ENCODE measurements at regions not wholly inside any gene's neighbourhood (a gene's known extent, or its start where the extent isn't known, plus 50 kb on each side); places are given as distances from the start of the nearest gene placed in this dataset.

DNA sequence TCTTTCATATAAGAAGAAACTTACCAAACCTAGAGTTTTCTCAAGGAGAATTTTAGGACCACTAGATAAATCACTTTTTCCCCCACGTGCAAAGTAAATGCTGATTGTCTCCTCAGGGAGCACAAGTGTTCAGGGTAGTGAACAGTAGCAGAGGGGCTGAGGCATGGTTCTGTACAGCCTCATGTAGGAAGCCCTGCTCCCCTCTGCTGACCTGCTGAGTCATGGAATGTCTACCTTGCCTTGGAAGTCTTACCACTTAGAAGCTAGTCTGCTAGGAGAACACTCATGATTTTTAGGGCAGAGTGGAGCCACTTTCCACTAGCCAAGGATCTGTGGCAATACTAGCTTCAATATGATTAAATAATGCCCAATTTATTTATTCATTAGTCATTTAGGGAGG lies 2120.6 kb upstream of the RAG2 start:
- in situ Hi-C loops (cut with MboI): no loop called here
- Histone ChIP-seq H3F3A (ENCODE audit: insufficient read depth) (no peaks in the 10 kb centered on the region), H3K9me3 (ENCODE audit: low read depth) (no peaks in the 10 kb centered on the region), H3K79me2 (ENCODE audit: insufficient read depth) (no peaks in the 10 kb centered on the region), H3K9ac (no peak overlapping the region), H3K4me1 (ENCODE audit: insufficient read depth) (no peaks in the 10 kb centered on the region), H3K36me3 (ENCODE audit: low read depth) (no peaks in the 10 kb centered on the region), H4K20me1 (ENCODE audit: insufficient read depth) (no peaks in the 10 kb centered on the region), H3K4me2 (ENCODE audit: unreplicated experiment) (no peak overlapping the region), H3K27ac (no peak overlapping the region), H3K4me3 (no peak overlapping the region), H2AFZ (no peak overlapping the region), H3K9me2 (ENCODE audit: insufficient read depth) (no peaks in the 10 kb centered on the region), H3K27me3 (replicated peaks; ENCODE audit: insufficient read depth) (no peaks in the 10 kb centered on the region)
- 4 to 8% methylated on average over 1 of the region's 1 CpG for WGBS, 2 experiments (ENCODE audit: low coverage in 1 of 2, low lambda C conversion rate in 2 of 2, missing lambda C conversion rate in 2 of 2)
- no peak for DNase-seq
- no peak for TF ChIP-seq EZH2 (IDR thresholded peaks at IDR 0.05; ENCODE audit: insufficient read depth, poor library complexity, severe bottlenecking)
- TF ChIP-seq EZH2phosphoT487 (IDR thresholded peaks at IDR 0.05; ENCODE audit: insufficient read depth, low read depth): no peak

- no peaks in the 10 kb centered on the region for H4K20me1 ChIP-seq (ENCODE audit: insufficient read depth)
- TF ChIP-seq EZH2 (IDR thresholded peaks at IDR 0.05; ENCODE audit: insufficient read depth, poor library complexity, severe bottlenecking) (no peak), EZH2phosphoT487 (IDR thresholded peaks at IDR 0.05; ENCODE audit: insufficient read depth, low read depth) (no peak)
- H3K27me3 ChIP-seq (replicated peaks; ENCODE audit: insufficient read depth): no peaks in the 10 kb centered on the region
- H2AFZ ChIP-seq: no peak overlapping the region
- no peaks in the 10 kb centered on the region for H3K4me1 ChIP-seq (ENCODE audit: insufficient read depth)
- no peak for DNase-seq
- no peaks in the 10 kb centered on the region for H3K79me2 ChIP-seq (ENCODE audit: insufficient read depth)
- no peak overlapping the region for H3K4me2 ChIP-seq (ENCODE audit: unreplicated experiment)
- in situ Hi-C loops (cut with MboI): no loop called here
- no peaks in the 10 kb centered on the region for H3K9me3 ChIP-seq (ENCODE audit: low read depth)
- H3K36me3 ChIP-seq (ENCODE audit: low read depth): no peaks in the 10 kb centered on the region
- no peak overlapping the region for H3K9ac ChIP-seq
- no peak overlapping the region for H3K4me3 ChIP-seq
- WGBS, 2 experiments (ENCODE audit: low coverage in 1 of 2, low lambda C conversion rate in 2 of 2, missing lambda C conversion rate in 2 of 2): 0% methylated on average over 2 of the region's 2 CpGs
- no peaks in the 10 kb centered on the region for H3K9me2 ChIP-seq (ENCODE audit: insufficient read depth)
- no peak overlapping the region for H3K27ac ChIP-seq
- no peaks in the 10 kb centered on the region for H3F3A ChIP-seq (ENCODE audit: insufficient read depth)
Measured at GRCh38 chr11:38718049-38718448, 2120.0 kb upstream of the RAG2 start.

- Histone ChIP-seq H3K27ac (no peak overlapping the region), H3K79me2 (ENCODE audit: insufficient read depth) (no peaks in the 10 kb centered on the region), H3F3A (ENCODE audit: insufficient read depth) (no peaks in the 10 kb centered on the region), H3K9ac (no peak overlapping the region), H3K9me3 (ENCODE audit: low read depth) (no peaks in the 10 kb centered on the region), H3K9me2 (ENCODE audit: insufficient read depth) (no peaks in the 10 kb centered on the region), H3K4me2 (ENCODE audit: unreplicated experiment) (no peak overlapping the region), H2AFZ (no peak overlapping the region), H3K27me3 (replicated peaks; ENCODE audit: insufficient read depth) (no peaks in the 10 kb centered on the region), H3K4me1 (ENCODE audit: insufficient read depth) (no peaks in the 10 kb centered on the region), H3K4me3 (no peak overlapping the region), H3K36me3 (ENCODE audit: low read depth) (no peaks in the 10 kb centered on the region), H4K20me1 (ENCODE audit: insufficient read depth) (no peaks in the 10 kb centered on the region)
- in situ Hi-C loops (cut with MboI): no loop called here
- TF ChIP-seq EZH2phosphoT487 (IDR thresholded peaks at IDR 0.05; ENCODE audit: insufficient read depth, low read depth): no peak
- TF ChIP-seq EZH2 (IDR thresholded peaks at IDR 0.05; ENCODE audit: insufficient read depth, poor library complexity, severe bottlenecking): no peak
- DNase-seq: no peak
Measured at GRCh38 chr11:38711110-38711509, 2113.1 kb upstream of the RAG2 start.

GRCh38 chr11:38710262-38710661 lies 2112.2 kb upstream of the RAG2 start:
- H3K4me2 ChIP-seq (ENCODE audit: unreplicated experiment): no peak overlapping the region
- 27 to 31% methylated on average over 5 of the region's 5 CpGs for WGBS, 2 experiments (ENCODE audit: low coverage in 1 of 2, low lambda C conversion rate in 2 of 2, missing lambda C conversion rate in 2 of 2)
- no peaks in the 10 kb centered on the region for H3K9me3 ChIP-seq (ENCODE audit: low read depth)
- no peaks in the 10 kb centered on the region for H3K9me2 ChIP-seq (ENCODE audit: insufficient read depth)
- H3K27ac ChIP-seq: no peak overlapping the region
- no peaks in the 10 kb centered on the region for H3F3A ChIP-seq (ENCODE audit: insufficient read depth)
- no peaks in the 10 kb centered on the region for H3K79me2 ChIP-seq (ENCODE audit: insufficient read depth)
- H3K9ac ChIP-seq: no peak overlapping the region
- in situ Hi-C loops (cut with MboI): no loop called here
- H2AFZ ChIP-seq: no peak overlapping the region
- H3K36me3 ChIP-seq (ENCODE audit: low read depth): no peaks in the 10 kb centered on the region
- no peaks in the 10 kb centered on the region for H4K20me1 ChIP-seq (ENCODE audit: insufficient read depth)
- H3K4me3 ChIP-seq: no peak overlapping the region
- H3K27me3 ChIP-seq (replicated peaks; ENCODE audit: insufficient read depth): no peaks in the 10 kb centered on the region
- no peak for DNase-seq
- H3K4me1 ChIP-seq (ENCODE audit: insufficient read depth): no peaks in the 10 kb centered on the region
- TF ChIP-seq EZH2phosphoT487 (IDR thresholded peaks at IDR 0.05; ENCODE audit: insufficient read depth, low read depth) (no peak), EZH2 (IDR thresholded peaks at IDR 0.05; ENCODE audit: insufficient read depth, poor library complexity, severe bottlenecking) (no peak)

GRCh38 chr11:38700111-38700510 lies 2102.1 kb upstream of the RAG2 start:
- Histone ChIP-seq H3K79me2 (ENCODE audit: insufficient read depth) (no peaks in the 10 kb centered on the region), H3K9me3 (ENCODE audit: low read depth) (no peaks in the 10 kb centered on the region)

More at GRCh38 chr11:38700111-38700510, 2102.1 kb upstream of the RAG2 start:
- H3K4me2 ChIP-seq (ENCODE audit: unreplicated experiment): no peak overlapping the region
- H2AFZ ChIP-seq: no peak overlapping the region
- H4K20me1 ChIP-seq (ENCODE audit: insufficient read depth): no peaks in the 10 kb centered on the region
- no peak for TF ChIP-seq EZH2phosphoT487 (IDR thresholded peaks at IDR 0.05; ENCODE audit: insufficient read depth, low read depth)
- no peak for TF ChIP-seq EZH2 (IDR thresholded peaks at IDR 0.05; ENCODE audit: insufficient read depth, poor library complexity, severe bottlenecking)
- in situ Hi-C loops (cut with MboI): no loop called here
- no peaks in the 10 kb centered on the region for H3K4me1 ChIP-seq (ENCODE audit: insufficient read depth)
- H3K9ac ChIP-seq: no peak overlapping the region
- DNase-seq: no peak
- no peaks in the 10 kb centered on the region for H3K9me2 ChIP-seq (ENCODE audit: insufficient read depth)
- no peak overlapping the region for H3K27ac ChIP-seq
- H3K36me3 ChIP-seq (ENCODE audit: low read depth): no peaks in the 10 kb centered on the region
- 0 to 2% methylated on average over 2 of the region's 2 CpGs for WGBS, 2 experiments (ENCODE audit: low coverage in 1 of 2, low lambda C conversion rate in 2 of 2, missing lambda C conversion rate in 2 of 2)
- no peak overlapping the region for H3K4me3 ChIP-seq
- no peaks in the 10 kb centered on the region for H3F3A ChIP-seq (ENCODE audit: insufficient read depth)
- H3K27me3 ChIP-seq (replicated peaks; ENCODE audit: insufficient read depth): no peaks in the 10 kb centered on the region

Data from GM23248 (cell line).